SKM-1 (cell line): ENCODE measurements at regions not wholly inside any gene's neighbourhood (a gene's known extent, or its start where the extent isn't known, plus 50 kb on each side); places are given as distances from the start of the nearest gene placed in this dataset.
"Not testable (repeated sequence)": the region's sequence is repeated elsewhere in the genome, so short reads cannot be mapped to it uniquely, and the experiment has no call there.

Experiments
- DNase-seq: peaks from one replicate; lab custom pipeline; 2025; ENCODE audit not compliant: unreplicated experiment; lab: John Stamatoyannopoulos, UW

- no peak for DNase-seq
Observed at GRCh38 chr15:38930851-38931572, 366.4 kb upstream of the RASGRP1 start.

DNA sequence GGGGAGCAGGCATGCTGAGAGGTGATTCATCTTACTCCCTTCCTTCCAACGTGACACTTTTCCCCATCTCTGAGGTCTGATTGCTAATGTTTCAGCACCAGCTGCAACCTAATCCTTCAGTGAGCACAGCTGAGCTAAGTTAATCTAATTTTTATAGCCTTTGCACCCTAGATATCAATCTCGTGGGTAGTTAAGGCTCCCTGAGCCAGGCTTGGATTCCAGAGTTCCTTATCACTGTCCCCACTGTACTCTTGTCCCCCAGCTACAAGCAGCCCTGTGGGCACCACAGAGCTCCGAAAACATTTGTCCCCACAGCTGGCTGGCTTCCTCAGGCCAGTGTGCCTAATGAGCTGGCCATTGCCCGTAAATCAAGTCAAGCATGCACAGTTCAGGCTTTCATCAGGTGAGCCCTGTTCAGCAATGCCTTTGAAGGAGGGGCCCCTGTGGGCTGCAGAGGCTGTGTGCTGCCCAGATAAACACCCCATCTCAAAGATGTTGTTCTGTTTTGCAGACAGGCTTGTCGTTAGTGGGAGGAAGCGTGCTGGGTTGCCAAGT, 376.9 kb upstream of the RASGRP1 start:
- no peak for DNase-seq

- DNase-seq: no peak
Observed at GRCh38 chr15:38944536-38944935, 379.9 kb upstream of the RASGRP1 start.

DNA sequence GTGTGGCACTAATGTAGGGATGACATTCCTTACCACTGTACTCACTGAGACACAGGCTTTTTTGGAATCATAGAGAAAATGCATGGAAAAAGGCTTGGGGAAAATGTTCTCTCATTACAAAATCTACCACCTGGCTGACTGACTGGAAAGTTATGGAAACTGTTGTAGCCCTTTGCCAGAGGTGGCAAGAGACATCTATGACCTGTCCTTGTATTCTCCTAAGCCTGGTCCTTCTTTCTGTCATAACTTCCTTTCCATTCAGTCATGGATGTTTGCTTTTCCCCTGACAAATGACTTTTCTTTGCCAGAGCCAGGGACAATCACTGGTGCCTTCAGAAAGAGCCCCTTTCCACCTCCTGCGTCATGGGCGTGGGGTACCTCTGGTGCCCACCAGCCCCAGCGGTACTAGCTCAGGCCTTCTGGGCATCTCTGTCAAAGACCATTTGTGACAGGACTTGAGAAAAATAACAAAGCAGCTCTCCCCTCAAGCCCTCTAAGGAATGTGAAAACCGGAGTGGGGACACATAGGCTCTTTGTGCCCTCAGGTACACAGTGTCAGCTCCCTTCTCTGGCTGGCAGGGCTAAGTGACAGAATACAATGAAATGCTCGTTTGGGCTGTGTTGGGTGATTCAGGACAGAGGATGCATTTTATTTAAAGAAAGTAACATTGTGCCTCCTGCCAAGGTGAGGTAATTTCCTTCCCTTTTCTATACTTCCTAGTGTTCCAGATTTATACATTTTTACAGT, 381.1 kb upstream of the RASGRP1 start:
- DNase-seq: no peak

- DNase-seq: no peak
Observed at GRCh38 chr15:38954090-38954489, 389.5 kb upstream of the RASGRP1 start.

DNA sequence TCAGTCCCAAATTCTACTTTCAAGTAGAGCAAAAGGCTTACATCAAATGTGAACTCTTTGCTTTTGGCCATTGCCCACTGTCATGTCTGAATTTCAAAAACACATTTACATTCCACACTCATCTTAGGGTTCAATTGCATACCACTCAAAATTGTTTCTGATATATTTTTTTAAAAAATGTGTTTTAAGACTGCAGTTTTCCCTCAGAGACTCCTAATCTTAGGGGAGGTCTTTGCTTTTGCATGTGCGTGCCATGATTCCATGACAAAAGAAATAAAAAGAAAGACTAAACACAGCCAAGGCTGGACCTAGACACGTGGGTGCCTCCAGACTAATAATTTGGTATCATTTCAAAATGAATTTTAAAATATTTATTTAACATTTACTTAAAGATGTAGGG, 396.8 kb upstream of the RASGRP1 start:
- no peak for DNase-seq

DNA sequence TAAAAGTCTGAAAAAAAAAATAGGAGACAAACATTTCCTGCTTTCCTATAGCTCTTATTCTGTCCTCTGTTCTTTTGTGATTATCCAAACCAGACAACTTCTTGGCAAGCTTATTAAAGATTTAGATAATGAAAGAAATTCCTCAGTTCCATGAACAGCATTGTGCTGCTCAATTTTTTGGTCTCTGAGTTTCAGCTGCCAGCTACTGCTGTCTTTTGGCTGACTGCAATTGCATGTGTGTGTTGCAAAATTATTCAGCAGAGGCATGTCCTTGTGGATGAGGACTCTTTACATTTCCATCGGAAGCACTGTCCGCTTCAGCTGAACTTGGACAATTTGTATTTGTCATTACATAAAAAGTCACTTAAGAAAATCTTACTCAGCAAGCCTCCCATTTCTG, 397.3 kb upstream of the RASGRP1 start:
- no peak for DNase-seq

DNA sequence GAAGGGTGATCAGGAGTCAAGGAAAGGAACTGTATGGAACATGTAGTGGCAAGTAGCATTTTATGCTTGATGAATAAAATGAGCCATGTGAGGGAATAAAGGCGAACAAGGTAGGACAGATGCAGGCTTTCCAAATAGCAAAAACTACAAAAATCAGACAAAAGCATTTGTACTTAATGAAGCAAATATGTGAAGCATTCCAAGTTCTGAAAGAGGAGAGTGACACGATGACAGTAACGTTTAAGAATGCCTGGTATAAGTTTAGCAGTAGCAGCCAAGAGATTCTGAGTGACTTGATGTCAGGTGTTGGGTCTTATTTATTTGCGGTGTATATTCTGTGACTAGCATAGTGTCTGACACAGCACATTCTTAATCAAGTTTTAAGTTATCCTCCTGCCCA, 408.2 kb upstream of the RASGRP1 start:
- no peak for DNase-seq

DNA sequence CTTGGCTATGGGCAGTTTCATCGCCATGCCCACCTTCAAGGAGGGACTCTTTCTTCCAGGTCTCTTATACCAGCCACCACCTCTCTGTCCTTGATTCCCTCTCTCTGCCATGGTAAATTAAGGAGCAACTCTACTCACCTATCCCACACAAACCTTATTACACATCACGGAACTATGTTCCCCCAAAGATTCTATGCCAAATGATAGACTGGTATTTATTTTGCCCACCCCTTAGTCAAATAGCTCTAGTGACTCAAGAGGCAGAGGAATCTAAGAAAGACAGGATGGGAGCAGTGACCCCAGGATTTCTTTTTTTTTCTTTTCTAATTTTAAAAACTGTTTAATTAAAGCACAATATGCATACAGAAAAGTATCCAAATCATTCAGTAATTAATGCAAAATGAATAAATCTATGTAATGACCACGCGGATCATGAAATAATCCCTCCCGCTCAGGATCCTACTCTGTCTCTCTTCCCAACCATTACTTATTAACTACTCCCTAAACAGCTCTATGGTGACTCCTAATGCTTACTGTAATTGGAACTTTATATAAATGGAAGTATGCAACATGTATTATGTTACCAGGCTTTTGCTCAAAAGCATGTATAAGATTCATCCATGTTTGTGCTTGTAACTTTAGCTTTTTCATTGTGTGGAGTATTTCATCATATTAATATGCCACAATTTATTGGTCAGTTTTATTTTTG, 410.8 kb upstream of the RASGRP1 start:
- no peak for DNase-seq

DNA sequence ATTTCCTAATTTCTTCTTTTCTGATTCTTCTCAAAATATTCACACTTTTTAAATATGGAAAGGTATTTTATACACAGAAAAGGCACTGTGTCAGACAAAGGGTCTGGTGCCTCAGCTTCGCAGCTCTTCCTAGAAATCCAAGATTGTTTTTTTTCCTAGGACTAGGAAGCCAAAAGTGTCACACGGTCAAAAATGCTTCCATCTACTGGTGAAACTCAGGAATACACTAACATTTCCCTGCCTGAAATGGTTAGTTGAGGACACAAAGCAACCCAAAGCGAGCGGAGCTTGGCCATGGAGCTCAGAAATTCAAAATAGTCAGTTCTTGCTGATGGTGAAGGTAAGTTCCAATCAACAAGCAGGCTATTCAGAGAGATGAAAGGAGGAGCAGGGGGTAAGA, 426.5 kb upstream of the RASGRP1 start:
- DNase-seq: no peak

DNA sequence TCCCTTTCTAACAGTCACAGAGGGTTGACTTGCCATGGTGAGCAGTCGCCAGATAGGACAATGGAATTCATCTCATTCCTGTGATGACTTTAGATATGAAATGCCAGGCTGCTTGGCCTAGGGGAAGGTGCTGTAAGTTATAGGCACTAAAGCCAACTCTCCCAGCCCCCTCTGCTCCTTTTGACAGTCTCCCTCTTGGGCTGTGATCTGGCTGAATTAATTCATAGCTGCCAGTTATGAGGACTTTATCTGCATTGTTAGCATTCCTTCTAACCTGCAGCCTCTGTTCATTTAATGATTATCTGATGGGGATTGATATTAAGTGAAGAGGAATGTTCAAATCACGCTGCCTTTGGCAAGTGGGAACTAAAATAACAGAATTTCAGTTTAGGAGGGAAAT, 427.1 kb upstream of the RASGRP1 start:
- DNase-seq: no peak

DNA sequence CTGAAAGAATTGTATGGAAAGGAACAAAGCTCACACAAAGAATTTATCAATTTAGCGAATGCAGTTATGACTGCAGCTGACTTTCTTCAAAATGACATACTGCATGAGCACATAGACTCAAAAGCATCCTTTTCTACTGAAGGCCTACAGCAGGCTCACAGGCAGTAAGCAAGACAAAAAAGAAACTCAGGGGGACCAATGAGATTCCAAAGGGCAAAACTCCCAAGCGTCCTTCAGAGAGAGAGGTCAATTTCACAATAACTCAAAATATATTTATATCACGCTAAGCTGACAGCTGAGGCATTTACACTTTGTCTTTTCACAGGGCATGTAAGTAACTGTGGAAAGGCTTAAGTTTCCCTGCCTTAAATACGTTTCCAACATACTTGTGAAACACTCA, 427.9 kb upstream of the RASGRP1 start:
- no peak for DNase-seq

- DNase-seq: no peak
Observed at GRCh38 chr15:38992930-38993329, 428.3 kb upstream of the RASGRP1 start.

GRCh38 chr15:38994310-38994709, 429.7 kb upstream of the RASGRP1 start:
- no peak for DNase-seq

DNA sequence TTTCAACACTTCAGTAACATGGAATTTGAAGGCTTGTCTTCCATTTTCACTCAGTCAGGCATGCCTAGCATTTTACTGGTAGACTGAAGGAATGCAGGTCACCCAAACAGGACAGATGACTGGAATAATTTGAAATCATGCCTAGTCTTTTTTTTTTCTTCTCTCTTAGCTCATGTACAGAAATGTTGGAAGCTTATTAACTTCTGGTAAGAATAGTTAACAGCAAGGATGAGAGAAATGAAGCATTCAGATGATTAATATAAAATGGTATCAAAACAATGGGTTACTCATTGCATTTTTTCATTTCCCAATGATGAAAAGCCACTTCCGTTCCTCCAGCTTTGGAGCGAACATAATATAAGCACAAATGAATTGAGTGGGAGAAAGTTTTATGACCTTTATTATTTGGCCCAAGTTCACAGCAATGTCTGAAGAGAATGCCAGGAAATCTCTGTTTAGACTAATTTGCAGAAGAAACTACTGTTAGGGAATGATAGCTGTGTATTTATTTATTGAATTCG, 431.6 kb upstream of the RASGRP1 start:
- no peak for DNase-seq

DNA sequence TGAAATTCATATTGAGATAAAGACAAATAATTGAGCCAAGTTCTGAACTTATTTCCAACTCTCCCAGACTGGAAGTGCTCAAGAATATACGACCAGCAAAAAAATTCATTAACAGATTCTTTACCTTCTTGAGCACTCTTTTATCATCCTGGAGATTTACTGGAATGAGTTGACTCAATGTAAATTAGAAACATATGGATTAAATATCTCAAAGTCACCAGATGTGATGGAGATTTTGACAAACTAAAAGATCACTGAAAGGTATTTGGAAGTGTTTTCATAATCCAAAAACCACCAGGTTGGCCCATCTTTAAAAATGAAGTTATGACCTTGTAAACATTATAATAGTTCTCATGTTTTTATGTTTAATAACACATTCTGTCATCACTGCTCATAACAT, 433.2 kb upstream of the RASGRP1 start:
- no peak for DNase-seq

DNA sequence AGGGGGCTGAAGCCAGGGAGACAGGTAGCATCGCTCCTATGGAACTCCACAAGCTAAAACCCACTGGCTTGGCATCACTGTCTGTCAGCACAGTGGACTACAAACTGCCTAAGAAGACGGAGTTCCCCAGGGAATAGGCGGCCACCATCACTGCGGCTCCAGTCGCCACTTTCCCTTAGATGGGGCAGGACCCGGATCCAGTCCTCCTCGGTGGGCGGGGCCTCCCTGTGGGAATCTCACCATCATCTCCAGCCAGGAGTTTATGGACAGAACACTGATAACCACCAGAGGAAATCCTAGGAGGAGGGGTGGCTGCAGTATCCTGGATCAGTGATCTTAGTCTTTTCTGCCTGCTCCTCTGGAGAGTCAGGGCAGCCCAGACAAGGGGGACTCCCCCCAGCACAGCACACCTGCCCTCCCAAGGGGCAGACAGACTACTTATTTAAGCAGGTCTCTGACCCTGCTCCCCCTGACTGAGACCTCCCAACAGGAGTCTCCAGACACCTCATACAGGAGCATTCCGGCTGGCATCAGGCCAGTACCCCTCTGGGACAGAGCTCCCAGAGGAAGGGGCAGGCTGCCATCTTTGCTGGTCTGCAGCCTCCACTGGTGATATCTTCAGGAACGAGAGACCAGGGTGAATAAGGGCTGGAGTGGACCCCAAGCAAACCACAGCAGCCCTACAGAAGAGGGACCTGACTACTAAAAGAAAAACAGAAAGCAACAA, 435.6 kb upstream of the RASGRP1 start:
- no peak for DNase-seq

DNA sequence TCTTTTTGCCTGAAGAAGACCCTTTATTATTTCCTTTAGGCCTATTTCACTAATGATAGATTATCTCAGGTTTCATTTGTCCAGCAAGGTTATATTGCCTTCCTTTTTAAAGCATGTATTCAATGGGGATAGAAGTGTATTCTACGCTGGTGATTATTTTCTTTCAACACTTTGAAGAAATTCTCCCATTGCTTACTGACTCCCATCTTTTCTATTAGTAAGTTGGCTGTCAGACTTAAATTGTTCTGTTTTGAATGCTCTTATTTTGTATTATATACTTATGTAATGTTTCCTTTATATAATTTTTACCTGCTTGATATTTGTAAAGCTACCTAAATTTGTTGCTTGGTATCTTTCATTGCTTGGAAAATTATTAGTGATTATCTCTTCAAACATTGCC, 445.1 kb upstream of the RASGRP1 start:
- DNase-seq: no peak

DNA sequence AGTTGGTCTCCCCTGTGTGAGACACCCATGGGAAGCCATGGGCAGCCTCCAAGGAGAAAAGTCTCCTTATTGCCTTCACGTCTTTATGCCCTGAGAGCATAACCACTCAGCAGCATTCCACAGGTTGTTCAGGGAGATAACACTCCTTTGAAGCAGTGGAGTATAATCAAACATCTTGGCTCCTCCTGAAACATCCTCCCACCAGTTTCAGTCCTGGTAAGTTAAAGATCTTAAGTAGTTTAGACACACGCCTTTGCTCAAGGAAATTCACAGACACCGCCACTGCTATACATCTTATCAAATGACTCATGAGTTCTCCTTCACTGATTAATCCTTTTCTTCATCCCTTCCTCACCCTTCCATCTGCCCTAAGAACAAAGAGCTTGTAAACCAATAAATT, 446.5 kb upstream of the RASGRP1 start:
- not testable (repeated sequence) for DNase-seq

DNA sequence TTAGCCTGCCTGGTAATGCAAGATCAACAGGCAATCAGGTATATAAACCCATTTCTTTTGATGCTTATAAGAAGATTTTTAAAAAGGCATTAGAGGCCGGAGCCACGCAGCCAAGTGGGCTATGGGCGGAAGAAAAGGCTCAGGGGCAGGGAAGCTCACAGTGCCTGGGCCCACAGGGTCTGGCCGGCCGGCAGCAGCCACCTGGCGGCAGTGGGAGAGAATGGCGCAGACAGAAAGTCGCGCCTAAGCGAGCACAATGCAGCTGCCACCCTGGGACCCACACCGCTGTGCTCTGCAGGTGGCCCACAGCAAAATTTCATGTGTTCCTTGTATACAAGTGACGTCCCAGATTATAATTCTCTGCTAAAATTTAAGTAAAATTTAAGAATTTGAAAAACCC, 448.6 kb upstream of the RASGRP1 start:
- DNase-seq: no peak

DNA sequence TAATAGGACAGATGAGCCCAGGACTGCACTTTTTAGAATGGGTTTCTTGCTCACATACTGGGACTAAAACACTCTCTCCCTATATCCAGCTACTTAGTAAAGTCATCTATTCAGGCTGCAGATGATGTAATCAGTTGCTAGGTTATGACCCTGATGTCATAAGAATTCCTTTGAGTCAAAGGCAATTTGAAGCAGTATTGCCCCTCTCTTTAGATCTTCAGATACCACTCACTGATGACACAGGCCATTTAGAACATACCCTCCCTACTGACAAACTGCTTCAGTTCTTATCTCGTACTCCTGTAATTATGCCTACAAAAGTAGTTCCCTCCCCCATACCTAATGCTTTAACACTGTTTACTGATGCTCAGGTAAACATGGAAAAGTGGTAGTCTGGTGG, 450.1 kb upstream of the RASGRP1 start:
- DNase-seq: no peak
